GM21423 (cell line): ENCODE measurements at regions not wholly inside any gene's neighbourhood (a gene's known extent, or its start where the extent isn't known, plus 50 kb on each side); places are given as distances from the start of the nearest gene placed in this dataset.
A peak's percentile ranks its signal among the peaks of the same experiment; 100 is the strongest.

Experiments used
- ATAC-seq: cut with Tn5 transposase; IDR thresholded peaks from one replicate; pipeline ENCODE4 v1.9.1; 2021; ENCODE audit warnings: mild to moderate bottlenecking, moderate library complexity; ENCODE audit not compliant: unreplicated experiment

GRCh38 chr13:105059786-105060185 is 1475.7 kb downstream of the EFNB2 start:
- ATAC-seq: no peak

- no peak for ATAC-seq
These were observed 1476.9 kb downstream of the EFNB2 start for GRCh38 chr13:105058517-105058916.

- no peak for ATAC-seq
These were observed 1482.8 kb downstream of the EFNB2 start for GRCh38 chr13:105052711-105053110.

GRCh38 chr13:105050686-105051085 is 1484.8 kb downstream of the EFNB2 start:
- ATAC-seq: no peak

GRCh38 chr13:105048677-105049076 is 1486.8 kb downstream of the EFNB2 start:
- ATAC-seq: peak; percentile 68

GRCh38 chr13:105047676-105048295 is 1487.7 kb downstream of the EFNB2 start:
- ATAC-seq: no peak

- no peak for ATAC-seq
These were observed 1498.4 kb downstream of the EFNB2 start for GRCh38 chr13:105037110-105037509.

- ATAC-seq: no peak
These were observed 1500.4 kb downstream of the EFNB2 start for GRCh38 chr13:105035092-105035491.

- no peak for ATAC-seq
These were observed 1501.5 kb downstream of the EFNB2 start for GRCh38 chr13:105033999-105034398.

GRCh38 chr13:105031306-105031705 is 1504.2 kb downstream of the EFNB2 start:
- no peak for ATAC-seq

- no peak for ATAC-seq
These were observed 1504.6 kb downstream of the EFNB2 start for GRCh38 chr13:105030851-105031250.

- no peak for ATAC-seq
These were observed 1516.4 kb downstream of the EFNB2 start for GRCh38 chr13:105019073-105019472.

- no peak for ATAC-seq
These were observed 1519.2 kb downstream of the EFNB2 start for GRCh38 chr13:105016266-105016665.

- no peak for ATAC-seq
These were observed 1526.9 kb downstream of the EFNB2 start for GRCh38 chr13:105008604-105009003.

GRCh38 chr13:105007166-105007808 is 1528.2 kb downstream of the EFNB2 start:
- no peak for ATAC-seq

GRCh38 chr13:104996022-104996421 is 1539.4 kb downstream of the EFNB2 start:
- no peak for ATAC-seq

GRCh38 chr13:104993708-104994107 is 1541.8 kb downstream of the EFNB2 start:
- no peak for ATAC-seq

GRCh38 chr13:104987621-104988020 is 1547.8 kb downstream of the EFNB2 start:
- ATAC-seq: no peak

GRCh38 chr13:104984296-104984818 is 1551.1 kb downstream of the EFNB2 start:
- peak; percentile 85 for ATAC-seq

GRCh38 chr13:104983601-104984000 is 1551.9 kb downstream of the EFNB2 start:
- no peak for ATAC-seq

GRCh38 chr13:104980586-104980985 is 1554.9 kb downstream of the EFNB2 start:
- ATAC-seq: no peak

- ATAC-seq: no peak
These were observed 1556.0 kb downstream of the EFNB2 start for GRCh38 chr13:104979281-104980030.
